NT2/D1 (cell line): ENCODE measurements at regions not wholly inside any gene's neighbourhood (a gene's known extent, or its start where the extent isn't known, plus 50 kb on each side); places are given as distances from the start of the nearest gene placed in this dataset.
"Not testable (repeated sequence)": the region's sequence is repeated elsewhere in the genome, so short reads cannot be mapped to it uniquely, and the experiment has no call there.

Experiments
- DNase-seq: peaks from one replicate; pipeline ENCODE4 v3.0.0-alpha.2; 2011; ENCODE audit warnings: low read depth, low spot score
- H3K27me3 ChIP-seq: 2 replicates; pipeline ENCODE4 v1.6.0; 2011; ENCODE audit warnings: mild to moderate bottlenecking; ENCODE audit not compliant: insufficient read length, insufficient read depth
- H3K36me3 ChIP-seq: 2 replicates; pipeline ENCODE4 v1.6.1; 2011; ENCODE audit warnings: mild to moderate bottlenecking, low read length, mixed read lengths; ENCODE audit not compliant: insufficient read depth, insufficient read length
- H3K4me1 ChIP-seq: 2 replicates; pipeline ENCODE4 v1.5.1; 2011; ENCODE audit not compliant: insufficient read depth, insufficient read length
- H3K4me3 ChIP-seq: 2 replicates; pipeline ENCODE4 v1.5.1; 2011; ENCODE audit warnings: low read depth; ENCODE audit not compliant: insufficient read length
- H3K9ac ChIP-seq: 2 replicates; pipeline ENCODE4 v1.6.0; 2011; ENCODE audit warnings: low read depth; ENCODE audit not compliant: insufficient read length
- H3K9me3 ChIP-seq: 2 replicates; pipeline ENCODE4 v1.5.1; 2011; ENCODE audit warnings: mild to moderate bottlenecking, low read length; ENCODE audit not compliant: insufficient read depth
- SUZ12 ChIP-seq: IDR thresholded peaks from 2 replicates; pipeline ENCODE4 v1.6.1; 2011; ENCODE audit not compliant: insufficient read length, insufficient read depth; ENCODE audit errors: extremely low read depth
- YY1 ChIP-seq: IDR thresholded peaks from 2 replicates; pipeline ENCODE4 v1.6.1; 2011; ENCODE audit not compliant: insufficient read length, insufficient read depth
- ZNF274 ChIP-seq: IDR thresholded peaks from 2 replicates; pipeline ENCODE4 v1.6.1; 2011; ENCODE audit warnings: mild to moderate bottlenecking, low read depth, low read length

- Histone ChIP-seq H3K27me3 (no peaks in the 10 kb centered on the region), H3K9ac (no peak overlapping the region), H3K9me3 (no peaks in the 10 kb centered on the region), H3K4me1 (no peaks in the 10 kb centered on the region), H3K4me3 (no peak overlapping the region), H3K36me3 (no peaks in the 10 kb centered on the region)
- TF ChIP-seq ZNF274: no peak
- no peak for TF ChIP-seq YY1
- TF ChIP-seq SUZ12: no peak
- DNase-seq: no peak
Observed at GRCh38 chr5:27091858-27092257, 53.5 kb upstream of the CDH9 start.

- not testable (repeated sequence) for H3K4me3 ChIP-seq, DNase-seq, H3K27me3 ChIP-seq, H3K9ac ChIP-seq, H3K9me3 ChIP-seq, H3K36me3 ChIP-seq, H3K4me1 ChIP-seq
Observed at GRCh38 chr5:27088822-27089221, 50.4 kb upstream of the CDH9 start.
